H9 (cell line): ENCODE measurements at regions not wholly inside any gene's neighbourhood (a gene's known extent, or its start where the extent isn't known, plus 50 kb on each side); places are given as distances from the start of the nearest gene placed in this dataset.

Experiments
- DNase-seq: peaks from one replicate; pipeline ENCODE4 v3.0.0-alpha.2; 2017
- H2AFZ ChIP-seq: one replicate; pipeline ENCODE4 v1.6.1; 2013; ENCODE audit warnings: mild to moderate bottlenecking, low read length, control low read depth, moderate library complexity
- H2AK5ac ChIP-seq: 2 replicates; pipeline ENCODE4 v1.6.1; 2013; ENCODE audit warnings: low read length, control low read depth, mixed read lengths; ENCODE audit not compliant: insufficient read length
- H2BK120ac ChIP-seq: one replicate; pipeline ENCODE4 v1.6.1; 2013; ENCODE audit warnings: low read depth, mild to moderate bottlenecking, low read length, control low read depth, inconsistent platforms; ENCODE audit not compliant: poor library complexity, severe bottlenecking
- H2BK12ac ChIP-seq: 2 replicates; pipeline ENCODE4 v1.6.1; 2013; ENCODE audit warnings: low read length, control low read depth, mixed read lengths, low read depth; ENCODE audit not compliant: insufficient read length
- H2BK15ac ChIP-seq: 2 replicates; pipeline ENCODE4 v1.6.1; 2013; ENCODE audit warnings: low read depth, low read length, control low read depth
- H2BK20ac ChIP-seq: one replicate; pipeline ENCODE4 v1.6.1; 2013; ENCODE audit warnings: low read depth, mild to moderate bottlenecking, low read length, control low read depth, inconsistent platforms; ENCODE audit not compliant: poor library complexity, severe bottlenecking
- H2BK5ac ChIP-seq: 2 replicates; pipeline ENCODE4 v1.6.1; 2013; ENCODE audit warnings: low read length, control low read depth, mixed read lengths; ENCODE audit not compliant: insufficient read length
- H3K14ac ChIP-seq: 2 replicates; pipeline ENCODE4 v1.6.1; 2013; ENCODE audit warnings: low read length, control low read depth; ENCODE audit not compliant: insufficient read depth
- H3K18ac ChIP-seq: 2 replicates; pipeline ENCODE4 v1.6.1; 2013; ENCODE audit warnings: low read depth, mild to moderate bottlenecking, mixed read lengths, low read length, control low read depth; ENCODE audit not compliant: insufficient read length
- H3K23ac ChIP-seq: 2 replicates; pipeline ENCODE4 v1.6.1; 2013; ENCODE audit warnings: low read length, control low read depth, mixed read lengths, low read depth; ENCODE audit not compliant: insufficient read length
- H3K23me2 ChIP-seq: 2 replicates; pipeline ENCODE4 v1.6.1; 2013; ENCODE audit warnings: low read depth, mild to moderate bottlenecking, mixed read lengths, low read length, control low read depth; ENCODE audit not compliant: insufficient read length, poor library complexity, severe bottlenecking
- H3K27ac ChIP-seq: 2 replicates; pipeline ENCODE4 v1.5.1; 2013; ENCODE audit warnings: low read length, control low read depth, mixed read lengths, low read depth; ENCODE audit not compliant: insufficient read length
- H3K27me3 ChIP-seq: 2 replicates; pipeline ENCODE4 v1.6.1; 2013; ENCODE audit warnings: low read length, control low read depth, inconsistent platforms; ENCODE audit not compliant: insufficient read depth
- H3K4ac ChIP-seq: 2 replicates; pipeline ENCODE4 v1.6.1; 2013; ENCODE audit warnings: low read depth, mild to moderate bottlenecking, control low read depth, inconsistent platforms, low read length, moderate library complexity
- H3K4me1 ChIP-seq: 2 replicates; pipeline ENCODE4 v1.6.1; 2013; ENCODE audit warnings: low read length, control low read depth, inconsistent platforms; ENCODE audit not compliant: insufficient read depth
- H3K4me2 ChIP-seq: 2 replicates; pipeline ENCODE4 v1.6.1; 2013; ENCODE audit warnings: low read length, control low read depth, mixed read lengths; ENCODE audit not compliant: insufficient read length, insufficient read depth
- H3K56ac ChIP-seq: 2 replicates; pipeline ENCODE4 v1.6.1; 2013; ENCODE audit warnings: low read depth, mild to moderate bottlenecking, mixed read lengths, low read length, control low read depth; ENCODE audit not compliant: insufficient read length
- H3K79me1 ChIP-seq: 2 replicates; pipeline ENCODE4 v1.6.1; 2013; ENCODE audit warnings: low read depth, mild to moderate bottlenecking, moderate library complexity, low read length, control low read depth, inconsistent platforms; ENCODE audit not compliant: insufficient read depth, poor library complexity, severe bottlenecking
- H3K79me2 ChIP-seq: 2 replicates; pipeline ENCODE4 v1.6.1; 2013; ENCODE audit warnings: low read length, control low read depth, inconsistent platforms; ENCODE audit not compliant: insufficient read depth
- H3K9ac ChIP-seq: 2 replicates; pipeline ENCODE4 v1.6.1; 2013; ENCODE audit warnings: low read length, control low read depth, mixed read lengths; ENCODE audit not compliant: insufficient read length; ENCODE audit errors: extremely low read depth
- H3K9me3 ChIP-seq: one replicate; pipeline ENCODE4 v1.6.1; 2013; ENCODE audit warnings: low read depth, low read length, inconsistent platforms; ENCODE audit not compliant: control insufficient read depth
- H3T11ph ChIP-seq: one replicate; pipeline ENCODE4 v1.6.1; 2013; ENCODE audit warnings: mild to moderate bottlenecking, low read length, control low read depth, inconsistent platforms
- H4K20me1 ChIP-seq: one replicate; pipeline ENCODE4 v1.6.1; 2013; ENCODE audit not compliant: control insufficient read depth, insufficient read length, insufficient read depth
- H4K5ac ChIP-seq: 2 replicates; pipeline ENCODE4 v1.6.1; 2013; ENCODE audit warnings: low read depth, mild to moderate bottlenecking, mixed read lengths, low read length, control low read depth; ENCODE audit not compliant: insufficient read length
- H4K8ac ChIP-seq: replicated peaks from 2 replicates; pipeline ENCODE4 v1.6.1; 2013; ENCODE audit warnings: low read length, control low read depth, mixed read lengths, low read depth; ENCODE audit not compliant: insufficient read length
- H4K91ac ChIP-seq: 2 replicates; pipeline ENCODE4 v1.6.1; 2013; ENCODE audit warnings: low read depth, mild to moderate bottlenecking, moderate library complexity, mixed read lengths, low read length, control low read depth; ENCODE audit not compliant: insufficient read length
- H3K27ac Mint-ChIP-seq, 3 experiments: 2 replicates in 2 of 3; 3 replicates in 1 of 3; pipeline ENCODE4 v1.8.0; 2020 to 2021; ENCODE audit warnings: mixed read lengths in 3 of 3, mild to moderate bottlenecking in 1 of 3, moderate library complexity in 1 of 3
- H3K27me3 Mint-ChIP-seq: 2 replicates; pipeline ENCODE4 v1.8.0; 2021; ENCODE audit warnings: low read depth, mild to moderate bottlenecking, moderate library complexity, mixed read lengths
- H3K36me3 Mint-ChIP-seq, 3 experiments: 2 replicates in 2 of 3; 3 replicates in 1 of 3; pipeline ENCODE4 v1.8.0; 2020 to 2021; ENCODE audit warnings: low read depth in 3 of 3, mixed read lengths in 3 of 3; ENCODE audit not compliant: insufficient read depth in 1 of 3
- H3K4me1 Mint-ChIP-seq, 2 experiments: 2 replicates each; pipeline ENCODE4 v1.8.0; 2020; ENCODE audit warnings: mixed read lengths in 2 of 2
- H3K4me3 Mint-ChIP-seq, 2 experiments: 2 replicates in 1 of 2; 3 replicates in 1 of 2; pipeline ENCODE4 v1.8.0; 2020 to 2021; ENCODE audit warnings: mild to moderate bottlenecking in 2 of 2, mixed read lengths in 2 of 2, moderate library complexity in 1 of 2
- H3K9me3 Mint-ChIP-seq, 2 experiments: 2 replicates in 1 of 2; 3 replicates in 1 of 2; pipeline ENCODE4 v1.8.0; 2020; ENCODE audit warnings: mild to moderate bottlenecking in 2 of 2, mixed read lengths in 2 of 2, moderate library complexity in 1 of 2
- CTCF ChIP-seq: fragments of 200-600 bp; sonication (generic); conservative IDR thresholded peaks from 3 replicates; pipeline ENCODE4 v1.8.0; 2021; ENCODE audit warnings: antibody characterized with exemption, mild to moderate bottlenecking
- WGBS: extraction: QIAGEN DNeasy Blood & Tissue Kit; methylation state at CpG from one replicate; pipeline ENCODE4 v1.1.7; 2013; ENCODE audit warnings: missing lambda C conversion rate, low lambda C conversion rate, mixed read lengths; ENCODE audit not compliant: insufficient read length; ENCODE audit errors: extremely low coverage; 5-methylcytosine and 5-hydroxymethylcytosine counted together

DNA sequence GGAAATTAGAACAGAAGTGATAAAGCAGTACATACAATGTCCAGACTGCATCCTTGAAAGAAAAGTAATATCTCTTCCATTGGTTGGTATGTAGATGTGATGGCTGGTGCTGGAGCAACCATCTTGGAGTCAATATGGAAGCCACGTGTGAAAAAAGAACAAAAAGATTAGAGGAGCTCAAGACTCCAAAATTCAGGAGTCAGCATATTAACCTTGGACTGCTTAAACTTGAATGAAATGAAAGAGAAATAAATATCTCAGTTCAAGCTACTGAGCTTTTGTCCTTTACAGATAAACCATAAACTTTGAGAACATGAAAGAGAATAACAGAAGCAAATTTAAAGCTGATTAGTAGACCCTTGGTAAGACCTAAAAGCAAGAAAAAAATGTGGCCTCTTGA lies 197.9 kb downstream of the HS3ST3B1 start:
- Histone ChIP-seq H3K27me3 (no peaks in the 10 kb centered on the region), H2BK5ac (no peak overlapping the region), H3K14ac (no peak overlapping the region), H3T11ph (no peak overlapping the region), H3K18ac (no peak overlapping the region), H3K79me1 (no peaks in the 10 kb centered on the region), H2BK120ac (no peak overlapping the region), H2BK15ac (no peak overlapping the region), H4K20me1 (no peaks in the 10 kb centered on the region), H4K8ac (no peak overlapping the region), H3K9ac (no peak overlapping the region), H3K79me2 (no peaks in the 10 kb centered on the region), H2AFZ (no peak overlapping the region), H3K4me1 (no peaks in the 10 kb centered on the region), H2AK5ac (no peak overlapping the region), H4K91ac (no peak overlapping the region), H3K4ac (no peak overlapping the region), H3K23ac (no peak overlapping the region), H4K5ac (no peak overlapping the region), H3K56ac (no peak overlapping the region), H2BK20ac (no peak overlapping the region), H3K4me2 (no peak overlapping the region), H2BK12ac (no peak overlapping the region), H3K27ac (no peak overlapping the region), H3K23me2 (no peaks in the 10 kb centered on the region), H3K9me3 (no peaks in the 10 kb centered on the region)
- Mint-ChIP-seq H3K9me3 (no peaks in the 10 kb centered on the region), H3K36me3 (no peaks in the 10 kb centered on the region), H3K27me3 (no peaks in the 10 kb centered on the region), H3K27ac (no peak overlapping the region), H3K4me1 (peaks cover 6 to 11% of the 10 kb centered on the region in 2 experiments), H3K4me3 (no peak overlapping the region)
- no peak for TF ChIP-seq CTCF
- no peak for DNase-seq
- no CpG with 5 or more reads among the region's 1 CpG for WGBS
